GM21390 (cell line): ENCODE measurements at regions not wholly inside any gene's neighbourhood (a gene's known extent, or its start where the extent isn't known, plus 50 kb on each side); places are given as distances from the start of the nearest gene placed in this dataset.

Experiments used
- ATAC-seq: cut with Tn5 transposase; IDR thresholded peaks from one replicate; pipeline ENCODE4 v1.9.1; 2021; ENCODE audit not compliant: unreplicated experiment

GRCh38 chr12:87689196-87689595, 340.0 kb downstream of the C12orf50 start:
- ATAC-seq: no peak

- ATAC-seq: no peak
These were observed 341.8 kb downstream of the C12orf50 start for GRCh38 chr12:87687362-87687761.

GRCh38 chr12:87685696-87686095, 343.5 kb downstream of the C12orf50 start:
- ATAC-seq: no peak

DNA sequence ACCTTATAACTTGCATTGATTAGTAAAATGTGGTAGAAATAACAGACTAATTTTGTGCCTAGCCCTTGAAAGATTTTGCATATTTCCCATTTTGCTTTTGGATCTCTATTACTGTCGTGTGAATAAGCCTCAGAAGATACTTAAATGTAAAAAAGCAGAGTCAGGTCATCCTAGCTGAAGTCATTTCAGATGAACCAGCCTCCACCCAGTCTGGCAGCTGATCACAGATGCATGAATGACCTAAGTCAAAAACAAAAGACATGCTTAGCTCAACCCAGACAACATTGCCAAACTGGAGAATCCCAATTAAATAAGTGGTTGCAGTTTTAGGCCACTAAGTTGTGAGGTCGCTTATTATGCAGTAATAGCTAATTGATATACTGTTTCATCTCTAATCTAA, 349.9 kb downstream of the C12orf50 start:
- no peak for ATAC-seq

- no peak for ATAC-seq
These were observed 350.7 kb downstream of the C12orf50 start for GRCh38 chr12:87678453-87678852.

GRCh38 chr12:87676731-87677130, 352.5 kb downstream of the C12orf50 start:
- no peak for ATAC-seq

DNA sequence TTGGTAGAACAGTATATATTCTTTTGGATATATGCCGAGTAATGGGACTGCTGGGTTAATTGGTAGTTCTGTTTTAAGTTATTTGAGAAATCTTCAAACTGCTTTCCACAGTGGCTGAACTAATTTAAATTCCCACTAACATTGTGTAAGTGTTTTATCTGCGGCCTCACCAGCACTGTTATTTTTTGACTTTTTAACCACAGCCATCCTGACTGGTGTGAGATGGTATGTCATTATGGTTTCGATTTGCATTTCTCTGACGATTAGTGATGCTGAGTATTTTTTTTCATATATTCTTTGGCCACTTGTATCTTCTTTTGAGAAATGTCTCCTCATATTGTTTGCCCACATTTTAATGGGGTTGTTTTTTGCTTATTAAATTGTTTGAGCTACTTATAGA, 357.4 kb downstream of the C12orf50 start:
- no peak for ATAC-seq

DNA sequence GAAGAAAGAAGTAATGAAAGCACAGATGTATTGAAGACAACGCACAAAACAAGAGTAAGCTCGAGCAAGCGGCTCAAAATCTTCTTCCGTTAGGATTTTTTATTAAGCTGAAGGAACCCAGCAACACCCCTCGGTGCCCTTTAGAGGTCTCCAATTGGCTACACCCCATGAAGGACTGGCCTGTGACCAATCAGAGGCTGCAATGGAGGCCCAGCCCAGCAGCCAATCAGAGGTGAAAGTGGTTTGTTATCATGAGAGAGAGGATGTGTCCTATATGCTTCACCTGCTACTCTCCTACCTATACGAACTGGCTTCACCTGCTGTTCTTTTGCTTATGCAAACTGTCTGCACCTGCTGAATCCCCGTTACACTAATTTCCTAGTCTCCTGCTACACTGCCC, 358.8 kb downstream of the C12orf50 start:
- no peak for ATAC-seq

GRCh38 chr12:87667378-87667777, 361.8 kb downstream of the C12orf50 start:
- no peak for ATAC-seq

DNA sequence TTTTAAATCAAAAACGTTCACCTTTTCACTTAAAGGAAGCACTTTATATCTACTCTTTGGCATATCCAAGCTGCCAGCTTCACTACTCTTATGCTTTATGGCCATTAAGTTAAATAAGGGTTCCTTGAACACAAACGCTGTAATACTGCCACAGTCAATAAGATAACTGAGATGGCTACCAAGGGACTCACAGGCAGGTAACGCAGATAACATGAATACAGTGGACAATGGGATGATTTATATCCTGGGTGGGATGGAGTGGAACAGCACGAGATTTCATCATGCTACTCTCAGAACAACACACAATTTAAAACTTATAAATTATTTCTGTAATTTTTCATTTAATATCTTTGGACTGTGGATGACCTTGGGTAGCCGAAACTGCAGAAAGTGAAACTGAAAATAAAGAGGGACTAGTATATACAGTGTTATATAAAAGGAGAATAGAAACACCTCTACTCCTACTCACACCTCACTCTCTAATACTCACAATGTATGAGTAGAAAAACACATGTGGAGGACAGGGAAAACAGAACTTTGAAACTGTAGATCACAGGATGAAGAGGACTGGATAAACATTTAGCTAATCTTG, 367.3 kb downstream of the C12orf50 start:
- peak; percentile 81 for ATAC-seq

DNA sequence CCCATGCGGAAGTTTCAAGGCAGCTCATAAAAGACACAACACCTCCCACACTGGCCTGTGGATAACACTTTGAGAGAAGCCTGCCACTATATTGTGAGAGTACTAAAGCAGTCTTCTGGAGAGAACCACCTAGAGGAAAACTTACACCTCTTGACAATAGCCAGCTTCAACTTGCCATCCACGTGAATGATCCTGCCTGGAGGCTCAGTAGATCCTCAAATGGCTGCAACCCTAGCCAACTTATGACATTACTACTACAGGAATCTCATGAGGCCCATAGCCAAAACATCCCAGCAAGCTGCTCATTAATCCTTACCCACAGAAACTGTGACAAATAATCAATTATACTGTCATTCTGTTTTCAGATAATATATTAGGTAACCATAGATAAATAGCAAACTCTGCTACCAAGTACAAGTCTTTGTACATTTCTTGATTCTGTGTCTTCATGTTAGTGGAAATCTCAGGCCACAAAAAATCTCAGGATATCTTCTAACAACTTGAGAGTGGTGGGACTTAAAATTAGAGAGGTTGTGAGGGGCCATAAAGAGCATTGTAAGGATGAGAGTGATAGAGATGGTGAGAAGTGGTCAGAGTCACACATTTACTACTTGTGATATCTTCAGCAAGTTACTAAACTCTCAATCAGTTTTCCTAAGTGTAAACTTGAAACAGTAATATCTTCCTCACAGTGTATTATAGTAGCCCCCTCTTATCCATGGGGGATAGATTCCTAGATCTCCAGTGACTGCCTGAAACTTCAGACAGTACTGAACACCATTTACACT, 368.0 kb downstream of the C12orf50 start:
- no peak for ATAC-seq

DNA sequence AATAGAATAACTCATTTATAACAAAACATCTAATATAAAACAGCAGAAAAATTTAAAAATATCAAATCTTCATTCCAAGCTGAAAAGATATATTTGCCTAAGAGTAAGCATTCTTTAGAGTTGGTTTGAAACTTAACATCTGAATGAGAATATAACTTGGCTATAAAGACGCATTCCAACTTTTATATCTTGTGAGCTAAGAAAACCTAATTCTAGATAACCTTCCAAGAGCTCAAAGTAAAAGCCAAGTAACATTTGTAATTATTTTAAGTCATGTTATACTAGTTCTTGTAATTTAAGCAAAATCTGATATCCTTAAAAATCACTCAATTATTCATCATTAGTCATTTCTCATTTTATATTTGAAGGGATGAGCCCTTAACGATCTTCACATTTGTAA, 368.9 kb downstream of the C12orf50 start:
- ATAC-seq: no peak

DNA sequence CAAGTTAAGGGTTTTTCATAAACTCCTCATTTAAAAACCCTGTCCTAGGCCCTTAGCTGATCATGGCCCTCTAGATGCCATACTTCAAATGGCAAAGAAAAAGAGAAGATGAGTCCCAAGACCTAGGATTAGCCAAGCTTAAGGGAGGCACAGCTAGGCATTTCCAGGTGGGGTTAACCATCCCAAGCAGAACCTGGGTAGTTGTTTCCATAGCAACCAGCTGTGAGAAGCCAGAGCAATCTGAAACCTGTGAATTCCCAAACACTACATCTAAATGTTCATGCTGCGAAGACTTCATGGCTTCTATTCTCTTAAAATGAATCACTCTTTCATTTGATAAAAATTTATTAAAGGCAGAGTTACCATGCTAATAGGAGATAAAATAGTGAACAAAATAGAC, 372.9 kb downstream of the C12orf50 start:
- ATAC-seq: no peak

GRCh38 chr12:87651670-87652425, 377.4 kb downstream of the C12orf50 start:
- ATAC-seq: no peak

GRCh38 chr12:87642245-87642644, 387.0 kb downstream of the C12orf50 start:
- ATAC-seq: no peak

- no peak for ATAC-seq
These were observed 411.0 kb downstream of the C12orf50 start for GRCh38 chr12:87618199-87618598.

GRCh38 chr12:87612996-87613395, 416.2 kb downstream of the C12orf50 start:
- no peak for ATAC-seq

- no peak for ATAC-seq
These were observed 420.9 kb downstream of the C12orf50 start for GRCh38 chr12:87608321-87608720.

- ATAC-seq: no peak
These were observed 425.5 kb downstream of the C12orf50 start for GRCh38 chr12:87603727-87604126.

DNA sequence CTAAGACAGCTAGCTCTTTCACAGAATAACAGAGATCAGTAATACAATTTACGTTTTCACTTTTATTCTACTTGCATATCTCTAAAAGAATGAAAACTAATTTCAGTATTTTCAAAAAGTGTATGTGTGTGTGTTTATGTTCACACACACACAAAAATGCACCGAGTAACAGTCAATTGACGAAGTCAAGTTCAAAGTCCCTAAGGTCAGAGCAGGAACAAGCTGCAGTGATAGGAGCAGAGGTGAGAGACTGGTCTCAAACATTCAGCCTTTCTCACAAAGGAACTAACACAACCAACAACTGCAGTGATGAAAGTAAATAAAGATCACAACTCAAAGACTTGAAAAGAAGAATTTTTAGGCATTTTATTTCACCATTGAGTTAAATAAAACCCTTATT, 429.7 kb downstream of the C12orf50 start:
- ATAC-seq: no peak

GRCh38 chr12:87597114-87597513, 432.1 kb downstream of the C12orf50 start:
- ATAC-seq: no peak

DNA sequence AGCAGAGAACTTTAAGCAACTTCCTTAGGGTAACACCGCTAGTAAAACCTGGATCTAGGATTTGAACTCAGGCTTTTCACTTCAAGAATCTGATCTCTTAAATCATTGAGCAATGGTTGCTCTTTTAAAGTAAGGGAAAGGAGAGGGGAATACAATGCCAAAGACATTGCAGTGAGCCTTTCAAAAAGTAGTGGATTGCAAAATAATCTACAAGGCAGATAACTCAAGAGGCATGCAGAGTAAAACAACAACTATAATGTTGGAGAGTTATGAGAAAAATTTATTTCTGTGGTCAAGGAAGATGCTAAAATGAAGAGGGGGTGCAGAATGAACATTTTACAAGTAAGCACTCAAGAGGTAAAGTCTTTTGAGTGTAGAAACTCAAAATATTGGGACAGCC, 432.6 kb downstream of the C12orf50 start:
- ATAC-seq: no peak
